ENCODE measurements at regions not wholly inside any gene's neighbourhood (a gene's known extent, or its start where the extent isn't known, plus 50 kb on each side); places are given as distances from the start of the nearest gene placed in this dataset.

- TF ChIP-seq EZH2phosphoT487 (IDR thresholded peaks at IDR 0.05; ENCODE audit: borderline replicate concordance, low read length), result no peak
- TF ChIP-seq, protein P1, sequence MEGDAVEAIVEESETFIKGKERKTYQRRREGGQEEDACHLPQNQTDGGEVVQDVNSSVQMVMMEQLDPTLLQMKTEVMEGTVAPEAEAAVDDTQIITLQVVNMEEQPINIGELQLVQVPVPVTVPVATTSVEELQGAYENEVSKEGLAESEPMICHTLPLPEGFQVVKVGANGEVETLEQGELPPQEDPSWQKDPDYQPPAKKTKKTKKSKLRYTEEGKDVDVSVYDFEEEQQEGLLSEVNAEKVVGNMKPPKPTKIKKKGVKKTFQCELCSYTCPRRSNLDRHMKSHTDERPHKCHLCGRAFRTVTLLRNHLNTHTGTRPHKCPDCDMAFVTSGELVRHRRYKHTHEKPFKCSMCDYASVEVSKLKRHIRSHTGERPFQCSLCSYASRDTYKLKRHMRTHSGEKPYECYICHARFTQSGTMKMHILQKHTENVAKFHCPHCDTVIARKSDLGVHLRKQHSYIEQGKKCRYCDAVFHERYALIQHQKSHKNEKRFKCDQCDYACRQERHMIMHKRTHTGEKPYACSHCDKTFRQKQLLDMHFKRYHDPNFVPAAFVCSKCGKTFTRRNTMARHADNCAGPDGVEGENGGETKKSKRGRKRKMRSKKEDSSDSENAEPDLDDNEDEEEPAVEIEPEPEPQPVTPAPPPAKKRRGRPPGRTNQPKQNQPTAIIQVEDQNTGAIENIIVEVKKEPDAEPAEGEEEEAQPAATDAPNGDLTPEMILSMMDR (IDR thresholded peaks at IDR 0.05; ENCODE audit: low read depth, low read length, poor library complexity, severe bottlenecking), result no peak
- H3F3A ChIP-seq (ENCODE audit: control insufficient read depth, insufficient read depth), result no peaks in the 10 kb centered on the region
- no peaks in the 10 kb centered on the region for H4K20me1 ChIP-seq (ENCODE audit: control insufficient read depth, insufficient read depth, low read depth, low read length)
- no peaks in the 10 kb centered on the region for H3K9me3 ChIP-seq (ENCODE audit: control insufficient read depth, insufficient read depth, low read length)
- no peaks in the 10 kb centered on the region for H3K27me3 ChIP-seq (ENCODE audit: control insufficient read depth, low read length)
- H3K4me3 ChIP-seq (ENCODE audit: low read length), result no peak overlapping the region
- H3K4me2 ChIP-seq (ENCODE audit: low read length), result no peak overlapping the region
- no peaks in the 10 kb centered on the region for H3K4me1 ChIP-seq (ENCODE audit: control insufficient read depth, low read length)
- no peaks in the 10 kb centered on the region for H3K79me2 ChIP-seq (ENCODE audit: control insufficient read depth, low read length)
- H3K36me3 ChIP-seq (ENCODE audit: control insufficient read depth, low read length), result no peaks in the 10 kb centered on the region
- H3K9me2 ChIP-seq (replicated peaks; ENCODE audit: control insufficient read depth, low read length), result no peaks in the 10 kb centered on the region
- H3K27ac ChIP-seq (ENCODE audit: low read depth, low read length), result no peak overlapping the region
Measured at GRCh38 chr10:3471472-3471871, 298.9 kb upstream of the PITRM1 start.

DNA sequence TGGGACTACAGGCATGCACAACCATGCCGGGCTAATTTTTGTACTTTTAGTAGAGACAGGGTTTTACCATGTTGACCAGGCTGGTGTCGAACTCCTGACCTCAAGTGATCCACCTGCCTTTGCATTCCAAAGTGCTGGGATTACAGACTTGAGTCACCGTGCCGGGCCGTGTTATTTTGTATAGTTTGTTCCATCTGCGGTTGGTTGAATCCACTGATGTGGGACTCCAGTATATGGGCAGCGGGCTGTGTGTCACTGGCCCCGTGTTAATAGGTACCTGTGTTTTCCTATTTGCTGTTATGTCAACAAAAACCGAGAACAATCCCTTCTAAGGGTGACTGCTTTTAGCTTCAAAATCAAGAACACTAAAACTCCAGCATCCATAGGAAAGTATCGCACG lies 297.6 kb upstream of the PITRM1 start:
- Histone ChIP-seq H3K79me2 (ENCODE audit: control insufficient read depth, low read length) (no peaks in the 10 kb centered on the region), H3K4me3 (ENCODE audit: low read length) (no peak overlapping the region), H3K4me1 (ENCODE audit: control insufficient read depth, low read length) (no peaks in the 10 kb centered on the region), H3K27me3 (ENCODE audit: control insufficient read depth, low read length) (no peaks in the 10 kb centered on the region), H3K27ac (ENCODE audit: low read depth, low read length) (no peak overlapping the region), H3F3A (ENCODE audit: control insufficient read depth, insufficient read depth) (no peaks in the 10 kb centered on the region), H3K9me3 (ENCODE audit: control insufficient read depth, insufficient read depth, low read length) (no peaks in the 10 kb centered on the region), H3K4me2 (ENCODE audit: low read length) (no peak overlapping the region), H4K20me1 (ENCODE audit: control insufficient read depth, insufficient read depth, low read depth, low read length) (no peaks in the 10 kb centered on the region), H3K36me3 (ENCODE audit: control insufficient read depth, low read length) (no peaks in the 10 kb centered on the region), H3K9me2 (replicated peaks; ENCODE audit: control insufficient read depth, low read length) (no peaks in the 10 kb centered on the region)
- no peak for TF ChIP-seq EZH2phosphoT487 (IDR thresholded peaks at IDR 0.05; ENCODE audit: borderline replicate concordance, low read length)
- TF ChIP-seq, protein P1 (IDR thresholded peaks at IDR 0.05; ENCODE audit: low read depth, low read length, poor library complexity, severe bottlenecking), result no peak

DNA sequence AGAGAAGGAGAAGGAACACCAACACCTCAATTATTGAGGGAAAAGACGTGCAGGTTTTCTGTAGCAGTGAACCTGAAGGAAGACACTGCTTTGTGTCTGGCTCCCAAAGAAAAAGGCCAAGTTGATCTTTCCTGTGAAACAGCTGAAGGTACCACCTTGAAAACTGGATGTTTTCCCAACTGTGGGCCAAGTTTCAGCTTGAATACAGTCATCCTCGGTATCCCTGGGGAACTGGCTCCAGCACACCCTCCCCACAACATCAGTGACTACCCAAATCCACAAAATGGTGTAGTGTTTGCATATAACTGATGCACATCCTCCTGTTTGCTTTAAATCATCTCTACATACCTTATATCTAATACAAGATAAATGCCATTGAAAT lies 297.0 kb upstream of the PITRM1 start:
- no peak overlapping the region for H3K27ac ChIP-seq (ENCODE audit: low read depth, low read length)
- H3K4me3 ChIP-seq (ENCODE audit: low read length), result no peak overlapping the region
- no peak for TF ChIP-seq EZH2phosphoT487 (IDR thresholded peaks at IDR 0.05; ENCODE audit: borderline replicate concordance, low read length)
- TF ChIP-seq, protein P1 (IDR thresholded peaks at IDR 0.05; ENCODE audit: low read depth, low read length, poor library complexity, severe bottlenecking), result no peak
- H3K9me3 ChIP-seq (ENCODE audit: control insufficient read depth, insufficient read depth, low read length), result no peaks in the 10 kb centered on the region
- no peaks in the 10 kb centered on the region for H3K36me3 ChIP-seq (ENCODE audit: control insufficient read depth, low read length)
- no peaks in the 10 kb centered on the region for H4K20me1 ChIP-seq (ENCODE audit: control insufficient read depth, insufficient read depth, low read depth, low read length)
- no peak overlapping the region for H3K4me2 ChIP-seq (ENCODE audit: low read length)
- H3K79me2 ChIP-seq (ENCODE audit: control insufficient read depth, low read length), result no peaks in the 10 kb centered on the region
- no peaks in the 10 kb centered on the region for H3K27me3 ChIP-seq (ENCODE audit: control insufficient read depth, low read length)
- H3K9me2 ChIP-seq (replicated peaks; ENCODE audit: control insufficient read depth, low read length), result no peaks in the 10 kb centered on the region
- H3F3A ChIP-seq (ENCODE audit: control insufficient read depth, insufficient read depth), result no peaks in the 10 kb centered on the region
- H3K4me1 ChIP-seq (ENCODE audit: control insufficient read depth, low read length), result no peaks in the 10 kb centered on the region
